ENCODE measurements at regions not wholly inside any gene's neighbourhood (a gene's known extent, or its start where the extent isn't known, plus 50 kb on each side); places are given as distances from the start of the nearest gene placed in this dataset.

DNA sequence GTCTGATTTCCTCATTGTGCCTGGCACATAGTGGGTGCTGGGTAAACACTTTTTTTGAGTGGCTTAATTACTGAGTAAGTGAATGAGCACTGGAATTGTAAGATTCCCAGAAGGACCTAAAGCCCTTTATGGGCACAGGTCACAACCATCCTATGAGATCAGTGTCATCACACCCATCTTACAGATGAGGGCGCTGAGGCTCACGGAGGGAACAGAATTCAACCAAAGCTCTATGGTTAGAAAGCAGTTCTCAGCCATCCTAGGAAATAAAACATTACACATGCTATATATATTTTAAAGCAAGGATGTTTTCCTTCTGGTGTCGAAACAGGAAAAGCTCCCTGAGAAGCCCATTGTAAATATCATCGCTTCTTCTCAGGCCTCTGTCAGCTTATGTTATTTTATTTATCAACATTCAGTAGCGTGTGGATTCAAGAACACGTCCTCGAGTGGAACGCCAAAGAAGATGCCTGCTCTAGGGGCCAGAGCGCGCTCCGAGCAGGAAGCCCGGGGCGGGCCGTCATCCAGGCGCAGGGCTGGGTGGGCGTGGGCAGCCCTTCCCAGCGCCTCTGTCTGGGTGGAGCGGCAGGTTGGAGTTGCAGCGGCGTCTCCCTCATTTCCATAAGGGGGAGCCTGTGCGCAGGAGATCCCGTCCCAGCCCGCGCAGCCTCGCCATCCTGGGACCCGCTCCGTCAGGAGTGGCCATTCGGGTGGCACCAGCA, 155.8 kb upstream of the SMIM23 start:
- TF ChIP-seq, protein P1, sequence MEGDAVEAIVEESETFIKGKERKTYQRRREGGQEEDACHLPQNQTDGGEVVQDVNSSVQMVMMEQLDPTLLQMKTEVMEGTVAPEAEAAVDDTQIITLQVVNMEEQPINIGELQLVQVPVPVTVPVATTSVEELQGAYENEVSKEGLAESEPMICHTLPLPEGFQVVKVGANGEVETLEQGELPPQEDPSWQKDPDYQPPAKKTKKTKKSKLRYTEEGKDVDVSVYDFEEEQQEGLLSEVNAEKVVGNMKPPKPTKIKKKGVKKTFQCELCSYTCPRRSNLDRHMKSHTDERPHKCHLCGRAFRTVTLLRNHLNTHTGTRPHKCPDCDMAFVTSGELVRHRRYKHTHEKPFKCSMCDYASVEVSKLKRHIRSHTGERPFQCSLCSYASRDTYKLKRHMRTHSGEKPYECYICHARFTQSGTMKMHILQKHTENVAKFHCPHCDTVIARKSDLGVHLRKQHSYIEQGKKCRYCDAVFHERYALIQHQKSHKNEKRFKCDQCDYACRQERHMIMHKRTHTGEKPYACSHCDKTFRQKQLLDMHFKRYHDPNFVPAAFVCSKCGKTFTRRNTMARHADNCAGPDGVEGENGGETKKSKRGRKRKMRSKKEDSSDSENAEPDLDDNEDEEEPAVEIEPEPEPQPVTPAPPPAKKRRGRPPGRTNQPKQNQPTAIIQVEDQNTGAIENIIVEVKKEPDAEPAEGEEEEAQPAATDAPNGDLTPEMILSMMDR (conservative IDR thresholded peaks at IDR 0.05): peak; percentile 55
- TF ChIP-seq EZH2 (IDR thresholded peaks at IDR 0.05; ENCODE audit: low read depth): no peak
